Fibroblast of gingiva (primary cell): ENCODE measurements at regions not wholly inside any gene's neighbourhood (a gene's known extent, or its start where the extent isn't known, plus 50 kb on each side); places are given as distances from the start of the nearest gene placed in this dataset.

Experiments used
- DNase-seq: peaks from one replicate; pipeline ENCODE4 v3.0.0-alpha.2; 2011; ENCODE audit warnings: low read depth

DNA sequence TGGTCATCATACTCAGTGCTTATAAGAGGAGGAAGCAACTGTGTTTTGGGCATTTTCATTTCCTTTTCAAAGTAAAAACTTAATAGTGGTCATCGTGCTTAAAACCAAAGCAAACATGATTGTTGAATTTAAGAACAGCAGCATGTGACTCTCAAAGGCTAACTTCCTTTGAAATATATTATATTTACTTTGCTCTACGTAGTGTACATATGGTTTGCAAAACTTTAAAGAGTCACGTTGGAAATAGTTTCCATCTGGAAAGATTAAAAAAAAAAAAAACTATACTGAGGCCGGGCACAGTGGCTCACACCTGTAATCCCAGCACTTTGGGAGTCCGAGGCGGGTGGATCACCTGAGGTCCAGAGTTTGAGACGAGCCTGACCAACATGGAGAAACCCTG, 367.9 kb upstream of the BCHE start:
- DNase-seq, result no peak

DNA sequence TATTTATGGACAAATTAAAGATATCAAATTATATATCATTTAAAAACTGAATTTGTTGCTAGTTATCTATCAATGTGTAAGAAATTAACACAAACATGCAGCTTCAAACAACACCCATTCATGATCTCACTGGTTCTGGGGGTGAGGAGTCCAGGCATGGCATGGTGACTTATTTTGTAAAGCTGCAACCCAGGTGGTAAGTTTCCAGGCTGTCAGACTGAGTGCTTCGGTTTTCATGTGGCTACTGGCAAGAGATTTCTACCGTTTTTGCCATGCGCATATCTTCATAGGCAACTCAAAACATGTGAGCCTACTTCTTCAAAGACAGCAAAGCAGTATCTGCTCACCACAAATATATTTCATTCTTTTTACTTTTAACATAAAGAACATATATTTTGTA, 364.3 kb upstream of the BCHE start:
- DNase-seq, result no peak

DNA sequence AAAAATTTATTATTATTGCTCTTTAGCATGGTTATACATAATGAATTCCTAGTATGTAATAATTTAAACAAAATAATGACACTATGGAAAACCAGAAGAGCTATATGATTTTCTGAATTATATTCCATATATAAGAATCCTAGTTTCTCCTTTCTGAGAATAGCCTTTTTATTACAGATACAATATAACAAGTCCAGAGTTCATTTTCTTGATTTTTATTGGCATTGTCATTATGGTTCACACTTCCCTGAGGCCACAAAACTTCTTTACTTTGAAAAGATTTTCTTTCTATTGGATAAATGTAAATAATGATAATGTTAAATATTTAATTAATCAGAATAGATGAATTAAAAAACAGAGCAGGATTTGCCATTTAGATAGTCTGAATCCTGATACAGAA, 362.3 kb upstream of the BCHE start:
- DNase-seq, result no peak

DNA sequence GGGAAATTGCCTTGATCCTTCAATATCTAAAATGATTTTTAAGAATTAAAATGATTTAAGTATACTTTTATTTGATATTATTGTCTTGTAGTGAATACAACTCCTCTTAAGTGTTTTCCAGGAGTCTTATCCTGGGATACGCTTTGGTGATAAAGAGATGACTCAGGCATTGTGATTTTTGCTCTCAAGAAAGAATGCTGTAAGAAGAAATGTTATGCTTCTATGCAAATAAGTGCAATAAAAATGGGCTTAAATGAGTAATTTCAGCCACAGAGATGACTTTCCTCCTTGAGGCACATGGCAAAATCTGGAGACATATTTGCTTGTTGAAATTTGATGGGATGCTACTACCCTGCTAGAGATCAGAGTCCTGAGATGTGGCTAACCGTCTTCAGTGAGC, 358.6 kb upstream of the BCHE start:
- DNase-seq, result no peak

DNA sequence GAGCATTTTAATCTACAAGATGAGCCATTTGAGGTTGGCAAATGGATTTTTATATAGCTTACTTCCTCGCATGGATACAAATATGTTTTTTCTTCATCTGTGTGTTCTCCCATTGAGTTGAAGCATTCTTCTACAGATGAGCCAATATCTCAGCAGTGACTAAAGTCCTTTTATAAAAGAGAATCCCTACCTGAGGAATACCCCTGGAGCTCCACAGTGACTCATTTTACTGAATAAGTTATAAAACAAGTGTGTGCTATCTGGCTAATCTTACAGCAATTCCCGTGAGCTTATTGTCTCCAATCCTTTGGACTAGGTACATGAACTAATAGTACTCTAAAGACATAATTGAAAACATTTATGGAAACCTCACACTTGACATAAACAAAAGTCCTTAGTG, 354.2 kb upstream of the BCHE start:
- DNase-seq, result no peak

DNA sequence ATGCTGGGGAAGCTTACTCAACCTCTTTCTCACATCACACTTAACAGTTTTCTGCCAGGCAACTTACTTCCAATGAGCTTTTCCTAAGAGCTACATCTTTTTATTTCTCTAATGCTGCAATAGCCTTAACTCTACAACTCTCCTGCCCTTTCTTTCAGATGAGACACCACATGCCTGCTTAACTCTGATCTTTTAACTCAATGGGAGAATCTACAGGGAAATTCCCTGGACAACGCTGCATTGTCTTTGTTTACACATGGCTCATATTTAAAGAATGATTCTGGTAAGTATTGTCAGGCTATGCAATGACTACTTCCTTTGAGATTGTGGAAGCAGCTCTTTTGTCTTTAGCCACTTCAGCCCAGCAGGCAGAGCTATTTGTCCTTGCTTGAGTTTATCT, 353.1 kb upstream of the BCHE start:
- DNase-seq, result peak; percentile 75

DNA sequence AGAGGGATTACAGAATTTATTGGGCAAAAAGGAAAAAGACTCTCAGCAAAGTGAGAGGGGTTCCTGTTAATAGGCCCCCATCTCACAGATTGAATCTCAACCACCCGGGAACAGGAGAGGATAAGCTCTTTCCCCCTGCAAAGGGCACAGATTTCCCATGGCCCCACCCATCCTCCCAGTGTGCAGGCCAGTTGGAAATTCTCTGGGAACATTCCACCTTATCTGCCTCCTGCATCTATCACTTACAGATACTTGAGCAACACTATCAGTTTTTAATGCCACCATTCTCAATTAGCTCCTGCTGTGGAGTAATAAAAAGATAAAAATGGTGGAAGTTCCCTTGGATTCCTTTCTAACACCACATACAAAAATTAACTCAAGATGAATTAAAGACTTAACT, 350.0 kb upstream of the BCHE start:
- DNase-seq, result no peak

DNA sequence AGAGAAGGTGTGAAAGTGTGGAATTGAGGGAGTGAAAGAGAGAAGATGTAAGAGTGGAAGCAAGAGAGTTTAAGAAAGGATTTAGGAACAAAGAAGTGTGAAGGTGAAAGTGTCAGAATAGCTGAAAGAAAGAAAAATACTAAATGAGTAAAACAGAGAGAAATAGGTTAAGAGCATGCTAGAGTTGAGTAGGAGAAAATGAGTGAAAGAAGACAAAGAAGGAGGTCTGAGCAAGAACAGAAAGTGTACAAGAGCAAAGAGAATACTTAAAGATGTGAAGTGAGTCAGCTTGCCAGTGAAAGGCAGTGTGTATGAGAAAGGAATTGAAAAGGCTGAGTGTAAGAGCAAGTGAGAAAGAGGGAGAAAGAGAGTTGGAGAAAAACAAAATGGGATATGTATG, 348.8 kb upstream of the BCHE start:
- DNase-seq, result no peak

DNA sequence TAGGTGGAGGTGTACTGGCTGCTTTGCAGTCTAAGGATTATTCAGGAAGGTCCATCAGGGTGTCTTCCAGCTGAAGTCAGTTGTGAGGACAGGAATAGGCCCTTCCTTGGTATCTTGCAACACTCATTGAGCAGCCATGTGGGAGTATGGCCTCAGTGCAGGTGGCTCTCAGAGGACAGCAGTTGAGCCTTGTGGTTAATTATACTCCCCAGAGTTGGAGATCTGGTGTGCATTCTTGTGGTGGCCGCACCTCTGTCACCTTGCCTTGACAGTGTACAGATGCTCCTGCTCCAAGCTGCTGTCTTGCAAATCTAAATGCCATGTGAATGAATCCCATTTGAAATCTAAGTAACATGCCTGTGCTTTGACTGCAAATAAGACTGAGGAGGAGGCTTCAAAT, 339.9 kb upstream of the BCHE start:
- no peak for DNase-seq

DNA sequence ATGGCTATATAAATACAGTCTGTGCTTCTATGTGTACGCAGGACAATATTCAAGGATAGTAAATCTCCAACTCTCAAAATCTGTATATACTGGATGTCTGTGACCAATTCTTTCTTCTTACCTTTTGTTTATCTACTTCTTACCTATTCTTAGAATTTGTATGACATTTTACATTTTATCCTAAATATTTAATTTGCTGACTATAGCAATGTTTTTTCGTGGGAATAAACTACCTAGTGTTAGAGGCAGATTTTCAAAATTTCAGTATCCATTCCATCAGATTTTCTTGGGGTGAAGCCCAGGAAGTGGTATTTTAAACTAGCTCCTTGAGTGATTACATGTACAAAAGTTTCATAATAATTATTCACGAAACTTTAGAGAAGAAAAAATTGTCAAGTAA, 334.5 kb upstream of the BCHE start:
- DNase-seq, result no peak

DNA sequence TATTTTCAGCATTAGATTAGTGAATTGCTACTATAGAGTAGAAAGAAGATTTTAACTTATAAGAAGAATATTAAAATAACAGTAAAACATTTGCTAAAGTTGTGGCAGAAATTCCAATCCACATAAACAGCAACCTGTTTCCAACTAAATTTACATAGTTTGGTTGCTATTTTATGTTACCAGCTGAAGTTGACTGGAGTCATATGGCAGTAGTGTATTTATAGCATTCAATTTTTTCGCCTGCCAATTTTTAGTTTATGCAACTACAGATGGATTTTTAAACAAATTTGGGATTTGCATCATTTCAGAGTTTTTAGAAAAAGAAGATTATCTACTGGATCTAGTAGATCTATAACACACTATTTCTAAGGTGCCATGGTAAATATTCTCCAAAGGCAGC, 332.5 kb upstream of the BCHE start:
- DNase-seq, result peak; percentile 6

DNA sequence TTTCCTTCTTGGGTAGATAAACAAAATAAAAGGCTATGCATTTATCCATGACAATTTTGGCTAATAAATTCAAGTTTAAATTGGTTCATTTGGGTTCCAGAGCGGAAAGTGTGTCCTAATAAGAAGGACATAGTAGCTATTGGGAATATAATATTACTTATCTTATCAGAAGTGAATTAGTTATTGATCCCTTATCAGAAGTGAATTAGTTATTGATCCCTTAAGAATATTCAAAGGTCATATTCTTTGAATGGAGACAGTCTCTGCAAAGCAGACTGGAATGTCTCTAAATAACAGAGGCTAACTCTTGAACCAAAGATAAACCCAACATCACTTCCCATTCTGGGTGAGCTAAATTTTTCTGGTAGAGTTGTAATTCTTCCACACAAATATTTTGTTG, 290.7 kb upstream of the BCHE start:
- DNase-seq, result no peak

DNA sequence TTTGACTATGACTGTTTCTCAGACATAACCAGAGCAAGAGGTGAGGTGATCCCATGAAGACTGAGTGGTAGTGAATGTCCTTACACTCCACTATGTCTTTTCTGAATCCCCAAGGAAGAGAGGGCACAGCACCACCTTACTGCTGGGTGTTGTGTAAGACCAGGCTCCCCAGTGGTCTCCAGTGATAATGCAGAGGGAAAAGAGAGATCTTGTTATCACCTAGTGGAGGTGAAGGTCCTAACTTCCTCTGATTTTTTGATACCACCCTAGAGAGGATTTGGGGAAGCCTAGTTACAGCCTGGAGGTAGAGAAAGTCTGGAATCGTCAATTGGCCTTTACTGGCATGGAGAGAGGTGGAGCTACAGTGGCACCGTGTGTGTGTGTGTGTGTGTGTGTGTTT, 288.0 kb upstream of the BCHE start:
- DNase-seq, result no peak

DNA sequence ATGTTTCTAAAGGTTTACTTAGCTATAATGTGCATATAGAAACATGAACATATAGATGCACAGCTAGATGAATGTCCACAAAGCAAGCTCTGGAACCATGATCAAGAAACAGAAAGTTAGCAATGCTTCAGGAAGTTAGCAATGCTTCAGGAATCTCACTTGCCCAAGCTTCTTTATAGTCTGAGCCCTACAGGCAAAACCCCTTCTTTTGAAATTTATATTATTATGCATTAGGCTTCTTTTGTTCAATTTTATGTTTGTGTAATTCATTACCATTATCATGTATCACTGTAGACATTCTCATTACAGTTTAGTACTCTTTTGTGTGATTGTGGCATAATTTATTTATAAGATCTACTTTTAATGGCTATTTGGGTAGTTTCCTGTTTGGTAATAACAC, 286.4 kb upstream of the BCHE start:
- DNase-seq, result peak; percentile 3

DNA sequence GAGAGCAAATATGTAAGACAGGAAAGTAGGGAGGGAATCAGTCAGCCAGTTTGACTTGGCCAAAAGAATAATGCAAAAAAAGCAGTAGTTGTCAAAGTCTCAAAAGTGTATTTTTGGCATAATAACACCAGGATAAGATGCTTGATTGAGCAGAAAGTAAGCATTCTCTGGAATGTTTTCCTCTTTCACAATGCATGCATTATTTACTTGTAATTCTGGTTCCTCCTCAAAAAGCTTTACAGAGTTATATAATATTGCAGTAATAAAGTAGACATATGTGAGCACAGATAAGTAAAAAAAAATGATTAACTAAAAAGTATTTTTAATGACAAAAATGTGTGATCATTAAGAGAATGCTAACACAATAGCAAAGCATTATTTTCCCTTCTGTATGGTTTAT, 285.9 kb upstream of the BCHE start:
- no peak for DNase-seq

DNA sequence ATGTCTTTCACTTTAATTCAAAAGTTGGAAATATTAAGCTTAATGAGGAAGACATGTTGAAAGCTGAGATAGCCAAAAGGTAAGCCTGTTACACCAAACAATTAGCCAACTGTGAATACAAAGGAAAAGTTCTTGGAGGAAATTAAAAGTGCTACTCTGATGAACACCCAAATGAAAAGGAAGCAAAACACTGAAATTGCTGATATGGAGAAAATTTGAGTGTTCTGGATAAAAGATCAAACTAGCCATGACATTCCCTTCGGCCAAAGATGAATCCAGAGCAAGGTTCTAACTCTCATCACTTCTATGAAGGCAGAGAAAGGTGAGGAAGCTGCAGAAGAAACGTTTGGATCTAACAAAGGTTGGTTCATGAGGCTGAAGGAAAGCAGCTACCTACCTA, 280.8 kb upstream of the BCHE start:
- DNase-seq, result no peak

DNA sequence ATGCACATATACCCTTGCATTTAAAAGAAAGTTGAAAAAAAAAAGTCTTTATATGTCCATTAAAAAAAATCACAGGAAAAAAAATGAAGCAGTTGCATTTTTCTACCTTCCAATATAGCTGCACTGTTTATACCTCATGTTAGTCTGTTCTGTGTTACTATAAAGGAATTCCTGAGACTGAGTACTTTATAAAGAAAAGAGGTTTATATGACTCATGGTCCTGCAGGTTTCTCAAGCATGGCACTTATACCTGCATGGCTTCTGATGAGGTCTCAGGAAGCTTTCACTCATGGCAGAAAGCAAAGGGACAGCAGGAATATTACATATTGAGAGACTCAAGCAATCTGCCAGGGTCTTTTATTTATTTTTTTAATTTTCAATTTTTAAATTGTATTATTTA, 277.2 kb upstream of the BCHE start:
- DNase-seq, result no peak

DNA sequence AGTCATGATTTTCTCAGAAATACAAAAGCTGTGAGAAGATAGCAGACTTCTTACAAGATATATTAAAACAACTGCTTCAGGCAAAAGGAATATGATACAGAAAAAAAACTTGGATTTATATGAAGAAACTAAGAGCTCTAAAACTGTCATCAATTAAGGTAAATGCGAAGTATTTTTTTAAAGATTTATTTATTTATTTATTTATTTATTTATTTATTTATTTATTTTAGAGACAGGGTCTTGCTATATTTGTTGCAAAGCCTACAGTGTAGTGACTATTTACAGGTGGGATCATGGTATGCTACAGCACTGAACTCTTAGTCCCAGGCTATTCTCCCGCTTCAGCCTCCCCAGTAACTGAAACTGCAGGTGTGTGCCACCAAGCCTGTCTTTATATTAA, 274.3 kb upstream of the BCHE start:
- DNase-seq, result no peak

DNA sequence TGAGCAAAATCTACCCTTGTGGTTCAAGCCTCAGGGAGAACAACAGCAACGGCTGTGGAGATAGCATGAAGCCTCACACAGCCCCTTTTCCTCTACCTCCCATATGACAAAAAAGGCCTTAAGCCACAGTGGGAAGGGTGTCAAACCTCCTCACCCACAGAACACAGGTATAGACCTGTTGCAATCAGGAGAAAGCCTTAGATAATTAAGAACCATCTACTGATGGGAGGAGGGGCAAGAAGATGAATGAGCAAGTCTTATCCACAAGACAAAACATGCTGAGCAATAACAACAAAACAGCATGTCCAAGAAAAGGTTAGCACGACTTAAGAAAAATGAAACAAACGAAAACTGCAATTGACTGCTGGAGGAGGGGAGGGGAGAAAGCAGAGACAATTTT, 272.9 kb upstream of the BCHE start:
- DNase-seq, result no peak

DNA sequence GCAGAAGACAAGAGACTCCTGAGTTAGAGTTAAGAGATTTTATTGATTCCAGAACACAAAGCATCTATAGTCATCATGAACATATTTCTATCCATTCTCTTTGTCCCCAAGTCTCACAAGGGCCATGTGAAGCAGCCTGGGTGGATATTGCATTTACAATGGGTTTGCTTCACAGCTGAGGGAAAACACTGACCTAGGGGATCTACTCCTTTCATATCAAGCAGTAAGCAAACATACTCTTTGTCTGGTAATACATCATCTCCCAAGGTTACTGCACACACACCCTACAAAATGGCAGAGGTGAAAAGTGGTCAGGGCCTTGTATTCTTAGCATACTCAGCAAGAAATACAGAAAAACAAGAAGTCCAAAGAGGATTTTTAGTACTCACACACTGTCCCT, 267.7 kb upstream of the BCHE start:
- no peak for DNase-seq

DNA sequence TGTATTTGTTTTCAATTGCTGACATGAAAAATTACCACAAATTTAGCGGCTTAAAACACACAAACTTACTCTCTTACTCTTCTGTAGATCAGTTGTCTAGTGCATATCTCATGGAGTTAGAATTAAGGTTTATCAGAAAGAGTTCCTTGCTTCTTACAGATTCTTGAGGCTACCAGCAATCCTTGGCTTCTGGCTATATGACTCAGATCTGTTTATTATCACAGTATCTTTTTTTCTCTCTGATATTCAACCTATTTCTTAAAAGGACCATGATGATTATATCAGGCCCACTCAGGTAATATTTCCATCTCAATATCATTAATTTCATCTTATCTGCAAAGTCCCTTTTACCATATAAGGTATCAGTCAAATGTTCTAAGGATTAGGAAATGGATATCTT, 263.5 kb upstream of the BCHE start:
- DNase-seq, result no peak

DNA sequence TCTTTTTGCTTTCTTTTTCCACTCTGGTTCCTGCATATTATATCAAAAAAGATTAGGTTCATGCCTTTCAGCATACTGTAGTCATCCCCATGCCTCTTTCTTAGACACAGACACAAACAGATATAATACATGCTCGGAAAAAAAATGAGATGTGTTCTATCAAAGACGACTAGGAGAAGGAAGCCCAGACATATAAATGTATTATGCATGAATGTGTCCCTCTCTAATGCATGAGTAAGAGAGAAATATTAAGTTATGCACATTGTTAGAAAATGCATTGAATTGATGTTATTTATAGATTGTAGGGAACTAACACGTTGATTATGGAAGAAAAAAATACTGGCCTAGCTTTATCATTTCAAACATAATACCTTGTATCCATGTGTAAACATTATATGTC, 252.4 kb upstream of the BCHE start:
- no peak for DNase-seq

DNA sequence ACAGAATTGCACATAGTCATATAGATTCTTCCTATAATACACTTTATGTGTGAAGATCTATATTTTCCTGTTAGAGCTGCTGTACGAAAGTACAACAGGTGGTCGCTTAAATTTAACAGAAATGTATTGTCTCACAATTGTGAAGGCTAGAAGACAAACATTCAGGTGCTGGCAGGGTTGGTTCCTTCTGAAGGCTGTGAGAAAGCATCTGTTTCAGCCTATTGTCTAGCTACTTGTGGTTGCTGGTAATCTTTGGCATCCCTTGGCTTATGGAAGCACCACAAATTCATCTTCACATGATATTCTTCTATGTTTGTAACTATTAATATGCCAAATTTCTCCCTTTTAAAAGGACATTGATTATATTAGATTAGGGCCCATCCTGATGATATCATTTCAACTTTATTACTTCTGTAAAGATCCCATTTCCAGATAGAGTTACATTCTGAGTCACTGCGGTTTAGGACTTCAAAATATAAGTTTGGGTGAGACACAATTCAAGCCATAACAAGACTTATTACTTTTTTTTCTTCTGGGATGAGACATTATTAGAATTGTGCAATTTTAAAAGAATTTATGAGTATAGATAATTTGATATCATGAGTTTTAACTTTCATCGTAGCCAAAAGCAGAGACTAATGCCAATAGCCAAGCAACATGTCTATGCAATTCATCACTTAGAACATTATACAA, 248.1 kb upstream of the BCHE start:
- DNase-seq, result no peak

DNA sequence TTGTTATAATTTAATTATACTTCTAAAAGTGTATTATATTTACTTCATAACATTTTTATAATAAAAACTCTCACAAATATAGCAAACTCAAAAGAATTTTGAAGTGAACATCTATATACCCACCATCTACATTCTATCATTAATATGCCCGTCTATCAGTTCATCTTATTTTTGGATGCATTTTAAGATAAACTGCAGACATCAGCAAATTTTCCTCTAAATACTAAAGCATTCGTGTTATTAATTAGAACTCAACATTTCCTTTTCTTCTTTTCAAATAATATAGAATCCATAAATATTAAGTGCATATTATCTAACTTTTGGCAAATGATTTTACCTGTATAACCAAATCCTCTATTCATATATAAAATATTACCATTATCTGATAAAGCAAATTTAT, 242.9 kb upstream of the BCHE start:
- no peak for DNase-seq

DNA sequence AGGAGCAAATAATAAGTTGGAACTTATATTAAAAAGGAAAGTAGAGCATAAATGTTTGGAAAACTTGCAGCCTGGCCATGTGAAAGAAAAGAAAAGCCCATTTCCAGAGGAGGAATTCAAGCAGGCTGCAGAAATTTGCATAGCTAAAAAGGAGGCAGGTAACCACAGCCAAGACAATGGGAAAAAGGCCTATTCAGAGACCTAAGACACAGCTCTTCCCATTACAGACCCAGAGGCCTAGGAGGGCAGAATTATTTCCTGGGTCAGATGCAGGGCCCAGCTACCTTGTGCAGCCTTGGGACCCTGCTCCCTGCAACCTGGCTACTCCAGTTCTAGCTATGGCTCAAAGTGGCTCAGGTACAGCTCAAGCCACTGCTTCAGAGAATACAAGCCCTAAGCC, 234.6 kb upstream of the BCHE start:
- no peak for DNase-seq
